ENCODE measurements at regions not wholly inside any gene's neighbourhood (a gene's known extent, or its start where the extent isn't known, plus 50 kb on each side); places are given as distances from the start of the nearest gene placed in this dataset.
"Not testable (repeated sequence)": the region's sequence is repeated elsewhere in the genome, so short reads cannot be mapped to it uniquely, and the experiment has no call there.

GRCh38 chr18:11379660-11380059 lies 229.7 kb upstream of the SLC35G4 start:
- ATAC-seq = no peak

- no peak for ATAC-seq
These were observed 228.6 kb upstream of the PIEZO2 start for GRCh38 chr18:11377766-11378540.

- ATAC-seq = no peak
These were observed 222.8 kb upstream of the PIEZO2 start for GRCh38 chr18:11372163-11372562.

- ATAC-seq = no peak
These were observed 220.2 kb upstream of the PIEZO2 start for GRCh38 chr18:11369556-11369955.

- peak in 1 of 2 donors; percentile 25 for ATAC-seq
These were observed 218.7 kb upstream of the PIEZO2 start for GRCh38 chr18:11368020-11368419.

GRCh38 chr18:11367351-11367750 lies 218.0 kb upstream of the PIEZO2 start:
- no peak for ATAC-seq

- no peak for ATAC-seq
These were observed 217.0 kb upstream of the PIEZO2 start for GRCh38 chr18:11366410-11366809.

- no peak for ATAC-seq
These were observed 213.5 kb upstream of the PIEZO2 start for GRCh38 chr18:11362856-11363255.

GRCh38 chr18:11361862-11362261 lies 212.5 kb upstream of the PIEZO2 start:
- ATAC-seq = not testable (repeated sequence)

GRCh38 chr18:11357678-11358077 lies 208.3 kb upstream of the PIEZO2 start:
- ATAC-seq = no peak

- ATAC-seq = not testable (repeated sequence)
These were observed 195.2 kb upstream of the PIEZO2 start for GRCh38 chr18:11344576-11344975.

GRCh38 chr18:11343096-11343495 lies 193.7 kb upstream of the PIEZO2 start:
- ATAC-seq = no peak

GRCh38 chr18:11342115-11342514 lies 192.7 kb upstream of the PIEZO2 start:
- not testable (repeated sequence) for ATAC-seq

GRCh38 chr18:11339188-11339775 lies 189.9 kb upstream of the PIEZO2 start:
- no peak for ATAC-seq

GRCh38 chr18:11336241-11336640 lies 186.9 kb upstream of the PIEZO2 start:
- ATAC-seq = no peak

- no peak for ATAC-seq
These were observed 178.1 kb upstream of the PIEZO2 start for GRCh38 chr18:11327391-11328009.

- peak; percentile 38 to 43 for ATAC-seq
These were observed 175.8 kb upstream of the PIEZO2 start for GRCh38 chr18:11324956-11325882.

GRCh38 chr18:11324510-11324909 lies 175.1 kb upstream of the PIEZO2 start:
- ATAC-seq = no peak

GRCh38 chr18:11323359-11323819 lies 174.0 kb upstream of the PIEZO2 start:
- no peak for ATAC-seq

GRCh38 chr18:11322716-11323115 lies 173.3 kb upstream of the PIEZO2 start:
- ATAC-seq = no peak

- ATAC-seq = no peak
These were observed 172.6 kb upstream of the PIEZO2 start for GRCh38 chr18:11322006-11322405.

GRCh38 chr18:11320986-11321385 lies 171.6 kb upstream of the PIEZO2 start:
- no peak for ATAC-seq

GRCh38 chr18:11316546-11316945 lies 167.2 kb upstream of the PIEZO2 start:
- ATAC-seq = no peak
